Prostate gland (tissue), 2 donors: ENCODE measurements at regions not wholly inside any gene's neighbourhood (a gene's known extent, or its start where the extent isn't known, plus 50 kb on each side); places are given as distances from the start of the nearest gene placed in this dataset.
A peak's percentile ranks its signal among the peaks of the same experiment; 100 is the strongest.

Source experiments
- POLR2A ChIP-seq: fragments of 450-650 bp; IDR thresholded peaks from one replicate; pipeline ENCODE4 v1.6.1; 2016; ENCODE audit warnings: antibody characterized with exemption, mild to moderate bottlenecking
- POLR2AphosphoS5 ChIP-seq: sonication (generic); formaldehyde crosslinking; IDR thresholded peaks from one replicate; pipeline ENCODE4 v1.6.1; 2017; ENCODE audit warnings: antibody characterized with exemption
- TF ChIP-seq, protein P1 (sequence below), 4 experiments: fragments of 200-600 bp in 2 of 4; fragments of 450-650 bp in 2 of 4; sonication (generic) in 2 of 4; IDR thresholded peaks; 1 replicate in 3 of 4; 2 replicates in 1 of 4; pipeline ENCODE4 v1.5.1; 2016 to 2019; ENCODE audit warnings: antibody characterized with exemption in 4 of 4, mild to moderate bottlenecking in 2 of 4, moderate library complexity in 2 of 4

DNA sequence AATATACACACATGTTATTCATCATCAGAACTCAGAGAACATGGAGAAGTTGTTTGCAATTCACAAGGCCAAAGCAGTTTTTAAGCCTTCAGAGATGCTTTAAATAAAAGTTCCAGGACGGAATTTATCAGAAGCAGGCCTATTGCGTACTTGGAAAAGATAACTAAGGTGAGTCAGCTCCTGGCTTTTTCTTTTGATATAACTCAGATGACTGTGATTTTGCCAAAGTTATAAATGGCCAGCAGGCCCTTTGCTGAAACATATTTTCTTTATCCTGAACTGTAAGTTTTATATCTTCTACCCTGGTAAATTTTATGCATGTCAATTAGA, 55.0 kb upstream of the PLCB1 start:
- TF ChIP-seq, protein P1, sequence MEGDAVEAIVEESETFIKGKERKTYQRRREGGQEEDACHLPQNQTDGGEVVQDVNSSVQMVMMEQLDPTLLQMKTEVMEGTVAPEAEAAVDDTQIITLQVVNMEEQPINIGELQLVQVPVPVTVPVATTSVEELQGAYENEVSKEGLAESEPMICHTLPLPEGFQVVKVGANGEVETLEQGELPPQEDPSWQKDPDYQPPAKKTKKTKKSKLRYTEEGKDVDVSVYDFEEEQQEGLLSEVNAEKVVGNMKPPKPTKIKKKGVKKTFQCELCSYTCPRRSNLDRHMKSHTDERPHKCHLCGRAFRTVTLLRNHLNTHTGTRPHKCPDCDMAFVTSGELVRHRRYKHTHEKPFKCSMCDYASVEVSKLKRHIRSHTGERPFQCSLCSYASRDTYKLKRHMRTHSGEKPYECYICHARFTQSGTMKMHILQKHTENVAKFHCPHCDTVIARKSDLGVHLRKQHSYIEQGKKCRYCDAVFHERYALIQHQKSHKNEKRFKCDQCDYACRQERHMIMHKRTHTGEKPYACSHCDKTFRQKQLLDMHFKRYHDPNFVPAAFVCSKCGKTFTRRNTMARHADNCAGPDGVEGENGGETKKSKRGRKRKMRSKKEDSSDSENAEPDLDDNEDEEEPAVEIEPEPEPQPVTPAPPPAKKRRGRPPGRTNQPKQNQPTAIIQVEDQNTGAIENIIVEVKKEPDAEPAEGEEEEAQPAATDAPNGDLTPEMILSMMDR (IDR thresholded peaks at IDR 0.05): no peak
- TF ChIP-seq POLR2AphosphoS5 (peak; percentile 38), POLR2A (no peak)
